Endodermal cell (in vitro differentiated cells): ENCODE measurements at regions not wholly inside any gene's neighbourhood (a gene's known extent, or its start where the extent isn't known, plus 50 kb on each side); places are given as distances from the start of the nearest gene placed in this dataset.

Experiments used
- DNase-seq: peaks from one replicate; pipeline ENCODE4 v3.0.0-alpha.2; 2017
- H3K27ac ChIP-seq: 2 replicates; pipeline ENCODE4 v1.5.1; 2013; ENCODE audit warnings: mild to moderate bottlenecking, low read depth, low read length, moderate library complexity
- H3K27me3 ChIP-seq: 2 replicates; pipeline ENCODE4 v1.6.1; 2013; ENCODE audit warnings: mild to moderate bottlenecking, low read length, moderate library complexity; ENCODE audit not compliant: insufficient read depth, control insufficient read depth, poor library complexity, severe bottlenecking
- H3K36me3 ChIP-seq: 2 replicates; pipeline ENCODE4 v1.7.0; 2013; ENCODE audit warnings: mild to moderate bottlenecking, low read length, moderate library complexity; ENCODE audit not compliant: control insufficient read depth, insufficient read depth
- H3K4me1 ChIP-seq: one replicate; pipeline ENCODE4 v1.7.0; 2013; ENCODE audit warnings: low read length; ENCODE audit not compliant: control insufficient read depth, insufficient read depth
- H3K4me3 ChIP-seq: 2 replicates; pipeline ENCODE4 v1.5.1; 2013; ENCODE audit warnings: mild to moderate bottlenecking, low read length, moderate library complexity
- H3K9ac ChIP-seq: 2 replicates; pipeline ENCODE4 v1.6.1; 2013; ENCODE audit warnings: mild to moderate bottlenecking, low read length, moderate library complexity; ENCODE audit not compliant: poor library complexity, severe bottlenecking; ENCODE audit errors: extremely low read depth
- H3K9me3 ChIP-seq: 2 replicates; pipeline ENCODE4 v1.6.1; 2013; ENCODE audit warnings: mild to moderate bottlenecking, low read length, moderate library complexity; ENCODE audit not compliant: control insufficient read depth
- H3K27ac Mint-ChIP-seq: 2 replicates; pipeline ENCODE4 v1.8.0; 2020; ENCODE audit warnings: mixed read lengths
- H3K27me3 Mint-ChIP-seq: 2 replicates; pipeline ENCODE4 v1.8.0; 2021; ENCODE audit warnings: mild to moderate bottlenecking, mixed read lengths; ENCODE audit not compliant: insufficient read depth
- H3K36me3 Mint-ChIP-seq: 2 replicates; pipeline ENCODE4 v1.8.0; 2020; ENCODE audit warnings: low read depth, mixed read lengths
- H3K4me1 Mint-ChIP-seq: 2 replicates; pipeline ENCODE4 v1.8.0; 2020; ENCODE audit warnings: mixed read lengths
- H3K4me3 Mint-ChIP-seq: 2 replicates; pipeline ENCODE4 v1.8.0; 2020; ENCODE audit warnings: mild to moderate bottlenecking, moderate library complexity, mixed read lengths
- H3K9me3 Mint-ChIP-seq: 2 replicates; pipeline ENCODE4 v1.8.0; 2020; ENCODE audit warnings: mild to moderate bottlenecking, mixed read lengths
- CTCF ChIP-seq: fragments of 200-600 bp; sonication (generic); conservative IDR thresholded peaks from 2 replicates; pipeline ENCODE4 v1.5.0; 2021; ENCODE audit warnings: antibody characterized with exemption, mild to moderate bottlenecking
- WGBS, 2 experiments: methylation state at CpG; one replicate each; pipeline versions ENCODE4 v1.1.5 to v1.1.7; 2013; ENCODE audit warnings: missing lambda C conversion rate in 2 of 2, mixed read lengths in 1 of 2; ENCODE audit not compliant: insufficient coverage in 1 of 2, insufficient read length in 1 of 2; 5-methylcytosine and 5-hydroxymethylcytosine counted together

- Histone ChIP-seq H3K4me1 (no peaks in the 10 kb centered on the region), H3K36me3 (no peaks in the 10 kb centered on the region), H3K4me3 (no peak overlapping the region), H3K27ac (no peak overlapping the region), H3K9ac (no peak overlapping the region), H3K9me3 (peaks cover 9% of the 10 kb centered on the region), H3K27me3 (no peaks in the 10 kb centered on the region)
- Mint-ChIP-seq H3K9me3 (peaks cover 19% of the 10 kb centered on the region), H3K4me1 (peaks cover 6% of the 10 kb centered on the region), H3K27me3 (no peaks in the 10 kb centered on the region), H3K36me3 (no peaks in the 10 kb centered on the region), H3K4me3 (no peak overlapping the region), H3K27ac (no peak overlapping the region)
- no peak for DNase-seq
- TF ChIP-seq CTCF: no peak
- 80 to 84% methylated on average over 1 of the region's 1 CpG for WGBS, 2 experiments
Observed at GRCh38 chr6:164276211-164276610, 861.7 kb downstream of the QKI start.

- TF ChIP-seq CTCF: no peak
- Histone ChIP-seq H3K9ac (no peak overlapping the region), H3K4me1 (no peaks in the 10 kb centered on the region), H3K4me3 (no peak overlapping the region), H3K36me3 (no peaks in the 10 kb centered on the region), H3K27ac (no peak overlapping the region), H3K27me3 (no peaks in the 10 kb centered on the region), H3K9me3 (peaks cover 9% of the 10 kb centered on the region)
- no peak for DNase-seq
- H3K27ac Mint-ChIP-seq: no peak overlapping the region
- H3K27me3 Mint-ChIP-seq: no peaks in the 10 kb centered on the region
- H3K36me3 Mint-ChIP-seq: no peaks in the 10 kb centered on the region
- peaks cover 6% of the 10 kb centered on the region for H3K4me1 Mint-ChIP-seq
- peaks cover 19% of the 10 kb centered on the region for H3K9me3 Mint-ChIP-seq
- WGBS, 2 experiments: 71 to 86% methylated on average over 1 of the region's 1 CpG
- H3K4me3 Mint-ChIP-seq: no peak overlapping the region
Observed at GRCh38 chr6:164275773-164276172, 861.3 kb downstream of the QKI start.

GRCh38 chr6:164274493-164274892, 860.0 kb downstream of the QKI start:
- H3K27ac ChIP-seq: no peak overlapping the region
- H3K36me3 Mint-ChIP-seq: no peaks in the 10 kb centered on the region
- H3K4me1 ChIP-seq: no peaks in the 10 kb centered on the region
- no peak for DNase-seq
- H3K9ac ChIP-seq: no peak overlapping the region
- WGBS, 2 experiments: 94 to 97% methylated on average over 2 of the region's 2 CpGs
- no peak overlapping the region for H3K27ac Mint-ChIP-seq
- H3K27me3 Mint-ChIP-seq: no peaks in the 10 kb centered on the region
- H3K4me3 ChIP-seq: no peak overlapping the region
- peaks cover 11% of the 10 kb centered on the region for H3K9me3 Mint-ChIP-seq
- no peaks in the 10 kb centered on the region for H3K36me3 ChIP-seq
- no peak overlapping the region for H3K4me3 Mint-ChIP-seq
- H3K27me3 ChIP-seq: no peaks in the 10 kb centered on the region
- H3K9me3 ChIP-seq: peaks cover 9% of the 10 kb centered on the region
- peaks cover 6% of the 10 kb centered on the region for H3K4me1 Mint-ChIP-seq
- no peak for TF ChIP-seq CTCF
